HUES6 (cell line): ENCODE measurements at regions not wholly inside any gene's neighbourhood (a gene's known extent, or its start where the extent isn't known, plus 50 kb on each side); places are given as distances from the start of the nearest gene placed in this dataset.

Experiments used
- H3K27ac ChIP-seq: 2 replicates; pipeline ENCODE4 v1.7.0; 2013; ENCODE audit warnings: low read depth, mild to moderate bottlenecking, low read length, inconsistent platforms
- H3K27me3 ChIP-seq: 2 replicates; pipeline ENCODE4 v1.6.1; 2013; ENCODE audit warnings: low read length; ENCODE audit not compliant: control insufficient read depth, insufficient read depth
- H3K36me3 ChIP-seq: 2 replicates; pipeline ENCODE4 v1.6.1; 2013; ENCODE audit warnings: low read length; ENCODE audit not compliant: control insufficient read depth, insufficient read depth
- H3K4me1 ChIP-seq: 2 replicates; pipeline ENCODE4 v1.6.1; 2013; ENCODE audit warnings: low read length; ENCODE audit not compliant: control insufficient read depth, insufficient read depth
- H3K4me3 ChIP-seq: 2 replicates; pipeline ENCODE4 v1.5.1; 2013; ENCODE audit warnings: low read depth, low read length
- H3K9ac ChIP-seq: one replicate; pipeline ENCODE4 v1.6.1; 2013; ENCODE audit warnings: mild to moderate bottlenecking, low read length
- H3K9me3 ChIP-seq: 2 replicates; pipeline ENCODE4 v1.6.1; 2013; ENCODE audit warnings: low read depth, low read length; ENCODE audit not compliant: control insufficient read depth, insufficient read depth

DNA sequence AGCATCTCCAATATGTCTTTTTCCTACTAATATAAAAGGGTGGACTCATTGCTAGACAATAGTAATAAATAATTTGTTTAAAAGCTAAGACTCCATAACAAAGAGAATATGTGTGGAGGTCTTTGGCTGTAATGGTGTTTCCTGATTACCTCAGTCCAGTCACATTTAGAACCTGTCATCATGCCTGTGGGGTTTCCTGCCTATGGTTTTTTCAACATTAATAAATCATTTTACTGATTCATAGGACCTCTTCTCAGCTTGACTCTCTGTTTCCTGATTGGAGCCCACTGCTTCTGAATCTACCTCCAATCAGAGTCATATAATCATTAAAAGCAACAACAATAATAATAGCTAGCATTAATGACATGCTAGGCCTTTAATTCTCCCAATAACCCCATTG lies 52.4 kb upstream of the GNAI1 start:
- Histone ChIP-seq H3K27me3 (no peaks in the 10 kb centered on the region), H3K9ac (no peak overlapping the region), H3K27ac (no peak overlapping the region), H3K4me3 (no peak overlapping the region), H3K4me1 (no peaks in the 10 kb centered on the region), H3K9me3 (peaks cover 2% of the 10 kb centered on the region; the same call in 1 of the 2 replicates), H3K36me3 (no peaks in the 10 kb centered on the region)

DNA sequence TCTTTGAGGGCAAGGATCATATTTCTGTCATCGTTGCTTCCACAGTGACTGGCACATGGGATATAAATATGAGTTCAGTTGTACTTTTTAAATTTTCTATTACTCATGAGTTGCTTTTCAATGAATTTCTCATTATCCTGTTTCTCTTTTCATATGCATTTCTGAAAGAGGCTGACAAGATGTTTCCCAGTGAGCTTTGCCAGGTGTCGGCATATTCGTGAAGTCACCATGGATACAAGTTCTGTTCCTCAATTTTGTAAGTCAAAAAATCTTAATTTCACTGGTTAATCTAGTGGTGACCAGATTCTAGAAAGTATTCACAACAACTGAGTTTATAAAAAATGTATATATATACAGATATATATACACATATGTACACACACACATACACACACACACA lies 55.7 kb upstream of the GNAI1 start:
- H3K36me3 ChIP-seq: no peaks in the 10 kb centered on the region
- H3K9me3 ChIP-seq: no peaks in the 10 kb centered on the region
- H3K27ac ChIP-seq: no peak overlapping the region
- no peaks in the 10 kb centered on the region for H3K27me3 ChIP-seq
- H3K4me3 ChIP-seq: no peak overlapping the region
- H3K9ac ChIP-seq: no peak overlapping the region
- no peaks in the 10 kb centered on the region for H3K4me1 ChIP-seq

DNA sequence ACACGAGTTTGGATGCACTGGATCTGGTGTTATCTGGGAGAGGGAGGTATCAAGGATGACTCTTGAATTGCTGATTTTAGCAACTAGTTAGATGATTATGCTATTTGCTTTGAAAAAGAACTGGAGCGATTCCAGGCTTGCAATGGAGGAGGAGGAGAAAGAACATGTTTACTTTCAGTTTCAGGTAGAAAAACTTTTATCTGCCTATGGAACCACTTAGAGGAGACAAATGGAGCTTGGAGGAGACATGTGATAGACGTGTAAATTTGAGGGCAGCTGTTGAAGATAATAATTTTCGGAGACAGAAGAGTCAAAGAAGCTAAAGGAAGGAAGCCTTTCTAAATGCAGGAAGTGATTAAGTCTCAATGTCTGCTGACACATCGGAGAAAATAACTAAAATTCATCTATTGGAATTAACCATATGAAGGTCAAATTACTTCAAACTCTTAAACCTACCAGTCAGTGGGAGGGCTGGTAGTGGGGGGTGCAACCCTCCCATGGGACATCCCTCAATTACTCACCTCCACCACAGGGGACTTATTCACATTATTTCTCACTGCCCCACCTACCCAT lies 56.4 kb upstream of the GNAI1 start:
- no peaks in the 10 kb centered on the region for H3K27me3 ChIP-seq
- no peaks in the 10 kb centered on the region for H3K4me1 ChIP-seq
- H3K9me3 ChIP-seq: no peaks in the 10 kb centered on the region
- no peak overlapping the region for H3K9ac ChIP-seq
- no peak overlapping the region for H3K4me3 ChIP-seq
- no peaks in the 10 kb centered on the region for H3K36me3 ChIP-seq
- H3K27ac ChIP-seq: no peak overlapping the region

DNA sequence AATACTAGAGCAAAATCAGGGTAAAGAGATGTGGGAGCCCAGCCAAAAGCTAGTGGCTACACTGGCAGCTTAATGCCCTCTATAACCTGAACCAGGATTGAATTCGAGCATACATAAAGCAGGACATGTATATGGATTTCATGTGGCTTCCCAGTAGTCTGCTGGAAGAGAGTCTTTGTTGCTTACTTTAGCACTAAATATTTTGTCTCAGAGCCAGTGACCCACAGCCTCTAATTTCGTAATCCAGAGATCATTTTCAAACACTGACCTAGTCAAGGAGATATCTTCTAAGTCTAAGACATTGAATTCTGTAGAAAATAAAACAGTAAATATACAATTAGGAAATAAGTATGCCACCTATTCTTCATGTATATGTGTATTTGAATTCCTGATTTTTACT lies 64.2 kb upstream of the GNAI1 start:
- no peak overlapping the region for H3K27ac ChIP-seq
- H3K36me3 ChIP-seq: no peaks in the 10 kb centered on the region
- H3K27me3 ChIP-seq: no peaks in the 10 kb centered on the region
- H3K4me3 ChIP-seq: no peak overlapping the region
- peaks cover 22% of the 10 kb centered on the region for H3K9me3 ChIP-seq
- no peak overlapping the region for H3K9ac ChIP-seq
- no peaks in the 10 kb centered on the region for H3K4me1 ChIP-seq

DNA sequence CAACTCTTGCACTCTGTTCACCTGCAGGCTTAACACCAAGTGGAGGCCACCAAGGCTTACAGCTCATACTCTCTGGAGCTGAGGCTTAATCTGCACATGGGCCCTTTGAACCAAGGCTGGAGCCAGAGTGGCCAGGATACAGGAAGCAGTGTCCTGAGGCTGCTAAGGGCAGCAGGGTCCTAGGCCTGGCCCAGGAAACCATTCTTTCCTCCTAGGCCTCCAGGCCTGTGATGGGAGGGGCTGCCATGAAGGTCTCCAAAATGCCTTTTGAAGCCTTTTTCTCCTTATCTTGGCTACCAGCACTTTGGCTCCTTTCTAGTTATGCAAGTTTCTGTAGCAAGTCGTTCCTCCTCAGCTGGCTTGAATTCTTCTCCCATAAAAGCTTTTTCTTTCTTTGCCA lies 68.0 kb upstream of the GNAI1 start:
- Histone ChIP-seq H3K9me3 (peaks cover 28% of the 10 kb centered on the region), H3K9ac (no peak overlapping the region), H3K36me3 (no peaks in the 10 kb centered on the region), H3K27ac (no peak overlapping the region), H3K4me1 (no peaks in the 10 kb centered on the region), H3K4me3 (no peak overlapping the region), H3K27me3 (no peaks in the 10 kb centered on the region)

DNA sequence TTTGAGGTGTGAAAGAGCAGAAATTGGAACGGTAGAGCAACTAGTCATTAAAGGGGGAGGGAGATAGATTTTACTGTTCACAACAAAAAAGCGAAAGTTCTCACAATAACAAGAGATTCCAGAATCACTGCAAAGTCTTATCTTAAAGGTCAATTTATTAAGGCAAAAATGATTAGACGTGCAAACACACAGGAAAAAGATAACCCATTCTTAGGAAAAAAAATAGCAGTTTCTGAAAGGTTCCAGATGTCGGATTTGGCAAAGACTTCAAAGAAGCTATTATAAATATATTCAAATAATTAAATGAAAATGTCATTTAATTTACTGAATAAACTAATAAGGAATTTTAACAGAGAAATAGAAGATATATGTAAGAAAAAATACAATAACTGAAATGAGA lies 70.8 kb upstream of the GNAI1 start:
- no peak overlapping the region for H3K4me3 ChIP-seq
- H3K9me3 ChIP-seq: peaks cover 28% of the 10 kb centered on the region
- H3K27ac ChIP-seq: no peak overlapping the region
- peaks cover 4% of the 10 kb centered on the region for H3K4me1 ChIP-seq
- H3K36me3 ChIP-seq: no peaks in the 10 kb centered on the region
- no peaks in the 10 kb centered on the region for H3K27me3 ChIP-seq
- H3K9ac ChIP-seq: no peak overlapping the region

DNA sequence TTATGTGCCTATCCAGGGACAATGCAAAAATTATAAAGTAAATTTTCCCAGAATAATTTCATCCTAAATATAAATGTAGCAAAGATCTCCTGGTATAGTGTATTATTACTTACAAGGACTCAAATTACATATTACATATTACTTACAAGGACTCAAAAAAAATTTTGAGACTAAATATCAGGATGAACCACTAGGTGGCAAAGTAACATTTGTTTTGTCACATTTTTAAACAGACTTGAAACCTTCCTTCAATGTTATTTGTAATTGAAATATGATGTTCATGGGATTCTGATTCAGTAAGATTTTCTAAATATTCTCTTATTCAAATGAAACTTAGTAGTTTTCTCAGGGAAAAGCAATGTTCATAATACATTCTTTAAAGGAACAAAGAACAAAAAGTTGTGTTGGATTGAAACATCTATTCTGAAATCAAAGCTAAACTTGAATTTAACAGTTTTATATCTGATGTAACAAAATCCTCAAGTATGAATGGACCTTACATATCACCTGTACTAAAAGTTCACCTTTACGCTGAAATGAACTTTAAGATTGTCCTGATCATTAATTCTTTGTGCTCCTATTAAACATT lies 74.3 kb upstream of the GNAI1 start:
- peaks cover 4% of the 10 kb centered on the region for H3K4me1 ChIP-seq
- H3K27me3 ChIP-seq: no peaks in the 10 kb centered on the region
- no peak overlapping the region for H3K9ac ChIP-seq
- peaks cover 6% of the 10 kb centered on the region for H3K9me3 ChIP-seq
- no peaks in the 10 kb centered on the region for H3K36me3 ChIP-seq
- H3K4me3 ChIP-seq: no peak overlapping the region
- H3K27ac ChIP-seq: no peak overlapping the region

DNA sequence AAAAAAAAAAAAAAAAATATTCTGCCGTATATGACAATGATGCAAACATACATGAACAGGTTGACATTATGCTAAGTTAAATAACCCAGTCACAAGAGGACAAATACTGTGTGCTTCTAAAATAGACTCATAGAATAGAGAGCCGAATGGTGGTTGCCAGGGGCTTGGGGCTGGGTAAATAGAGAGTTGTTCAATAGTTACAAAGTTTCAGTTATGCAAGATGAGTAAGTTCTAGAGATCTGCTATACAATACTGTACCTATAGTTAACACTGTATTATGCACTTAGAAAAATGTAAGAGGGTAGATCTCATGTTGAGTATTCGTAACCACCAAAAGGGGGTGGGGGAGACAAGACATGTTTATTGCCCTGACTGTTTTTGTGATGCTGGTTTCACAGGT lies 77.1 kb upstream of the GNAI1 start:
- peaks cover 4% of the 10 kb centered on the region for H3K4me1 ChIP-seq

DNA sequence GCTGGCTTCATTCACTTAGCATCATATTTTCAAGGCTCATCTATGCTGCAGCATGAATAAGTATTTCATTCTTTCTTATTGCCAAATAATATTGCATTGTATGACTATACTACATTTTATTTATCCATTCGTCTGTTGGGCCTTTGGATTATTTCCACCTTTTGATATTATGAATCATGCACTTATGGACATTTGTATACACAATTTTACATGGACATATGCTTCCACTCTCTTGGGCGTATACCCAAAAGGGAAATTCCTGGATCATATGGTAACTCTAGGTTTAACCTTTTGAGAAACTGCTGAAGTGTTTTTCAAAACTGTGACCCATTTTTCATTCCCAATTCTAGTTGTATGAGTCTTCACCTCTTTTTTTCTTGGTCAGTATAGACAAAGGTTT lies 80.3 kb upstream of the GNAI1 start:
- H3K9me3 ChIP-seq: no peaks in the 10 kb centered on the region
- no peak overlapping the region for H3K9ac ChIP-seq
- no peaks in the 10 kb centered on the region for H3K36me3 ChIP-seq
- no peaks in the 10 kb centered on the region for H3K4me1 ChIP-seq
- no peak overlapping the region for H3K27ac ChIP-seq
- no peak overlapping the region for H3K4me3 ChIP-seq
- no peaks in the 10 kb centered on the region for H3K27me3 ChIP-seq

More for the DNA sequence above, 77.1 kb upstream of the GNAI1 start:
- Histone ChIP-seq H3K27ac (no peak overlapping the region), H3K9ac (no peak overlapping the region), H3K27me3 (no peaks in the 10 kb centered on the region), H3K36me3 (no peaks in the 10 kb centered on the region), H3K4me3 (no peak overlapping the region), H3K9me3 (peaks cover 4% of the 10 kb centered on the region; the same call in 1 of the 2 replicates)

DNA sequence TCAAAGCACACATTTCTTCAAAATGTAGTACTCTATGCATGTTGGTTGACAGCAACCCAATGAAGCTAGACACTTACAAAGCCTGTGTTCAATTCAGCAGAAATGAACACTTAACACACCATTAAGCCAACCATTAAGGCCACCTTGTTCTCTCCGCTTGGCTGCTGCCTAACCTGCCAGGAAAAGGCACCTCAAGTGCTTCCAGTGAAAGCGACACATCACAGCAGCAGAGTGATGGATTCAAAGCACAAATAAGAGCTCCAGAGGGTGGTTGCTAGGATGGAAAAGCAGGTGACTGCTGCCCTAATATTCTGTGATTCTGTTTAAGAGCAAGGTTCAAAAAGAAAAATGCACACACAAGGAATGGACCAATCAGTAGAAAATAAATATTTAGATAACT lies 81.5 kb upstream of the GNAI1 start:
- no peaks in the 10 kb centered on the region for H3K36me3 ChIP-seq

DNA sequence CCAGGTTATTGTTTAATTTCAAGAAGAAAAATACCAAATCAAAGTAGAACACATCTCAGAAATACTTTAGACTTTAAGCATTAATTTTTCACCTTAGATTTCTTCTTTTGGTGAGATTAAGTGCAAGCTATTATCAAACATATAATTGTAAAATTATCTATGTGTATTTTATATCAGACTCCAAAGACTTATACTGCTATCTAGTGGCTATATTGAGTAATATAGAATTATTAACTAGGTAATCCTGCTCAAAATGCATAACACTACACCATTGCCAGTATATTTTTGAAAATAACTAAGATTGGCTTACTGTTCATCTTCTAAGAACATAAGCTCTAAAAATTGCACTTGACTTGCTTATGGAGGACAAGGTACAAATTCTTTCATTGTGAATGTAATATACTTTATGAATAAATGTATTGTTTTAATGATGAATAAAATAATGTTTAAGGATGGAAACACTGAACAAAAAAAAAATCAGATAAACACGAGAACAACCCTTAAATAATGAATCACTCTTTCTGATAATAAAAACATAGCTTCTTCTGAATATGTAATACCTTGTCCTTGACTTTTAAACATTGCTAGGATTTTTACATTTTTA lies 86.7 kb upstream of the GNAI1 start:
- Histone ChIP-seq H3K27ac (no peak overlapping the region), H3K36me3 (no peaks in the 10 kb centered on the region), H3K9ac (no peak overlapping the region), H3K9me3 (peaks cover 25% of the 10 kb centered on the region), H3K4me3 (no peak overlapping the region), H3K4me1 (no peaks in the 10 kb centered on the region), H3K27me3 (no peaks in the 10 kb centered on the region)

More for the DNA sequence above, 81.5 kb upstream of the GNAI1 start:
- H3K4me3 ChIP-seq: no peak overlapping the region
- H3K9ac ChIP-seq: no peak overlapping the region
- no peaks in the 10 kb centered on the region for H3K4me1 ChIP-seq
- no peaks in the 10 kb centered on the region for H3K9me3 ChIP-seq
- H3K27me3 ChIP-seq: no peaks in the 10 kb centered on the region
- no peak overlapping the region for H3K27ac ChIP-seq
